AG04450 (cell line): ENCODE measurements at regions not wholly inside any gene's neighbourhood (a gene's known extent, or its start where the extent isn't known, plus 50 kb on each side); places are given as distances from the start of the nearest gene placed in this dataset.

Experiments
- CTCF ChIA-PET: fragments of 300-600, 350-600 bp; formaldehyde crosslinking; extraction: SDS; loops from one replicate; lab custom pipeline; 2022; ENCODE audit warnings: antibody characterized with exemption, inconsistent platforms; lab: Charles Lee
- POLR2A ChIA-PET: fragments of 350-600 bp; formaldehyde crosslinking; extraction: SDS; loops from one replicate; lab custom pipeline; 2021; ENCODE audit warnings: antibody characterized with exemption, inconsistent platforms; lab: Yijun Ruan, JAX
- DNase-seq: peaks from one replicate; pipeline ENCODE4 v3.0.0-alpha.2; 2011; ENCODE audit warnings: low read depth, low spot score
- H3K27ac ChIP-seq: one replicate; pipeline ENCODE4 v1.5.1; 2012; ENCODE audit warnings: low read depth, low read length, control low read depth
- H3K27me3 ChIP-seq: one replicate; pipeline ENCODE4 v1.6.0; 2012; ENCODE audit warnings: low read length; ENCODE audit not compliant: control insufficient read depth, insufficient read depth
- H3K4me3 ChIP-seq: 2 replicates; pipeline ENCODE4 v1.5.1; 2011; ENCODE audit warnings: mild to moderate bottlenecking, low read depth, low read length, control low read depth
- H3K9me3 ChIP-seq: 2 replicates; pipeline ENCODE4 v1.5.1; 2012; ENCODE audit warnings: low read length; ENCODE audit not compliant: control insufficient read depth, insufficient read depth
- CTCF ChIP-seq: IDR thresholded peaks from 2 replicates; pipeline ENCODE4 v1.5.1; 2011; ENCODE audit warnings: low read depth, low read length, control low read depth, inconsistent platforms

GRCh38 chr2:26527726-26528585, 50.0 kb upstream of the OTOF start:
- TF ChIP-seq CTCF: no peak
- CTCF ChIA-PET: no interaction called here
- peaks cover 27% of the 10 kb centered on the region for H3K27me3 ChIP-seq
- no peak overlapping the region for H3K4me3 ChIP-seq
- DNase-seq: no peak
- no peak overlapping the region for H3K27ac ChIP-seq
- POLR2A ChIA-PET: no interaction called here
- H3K9me3 ChIP-seq: no peaks in the 10 kb centered on the region; the same call in 1 of the 2 replicates
